Sigmoid colon (tissue), 6 donors: ENCODE measurements at regions not wholly inside any gene's neighbourhood (a gene's known extent, or its start where the extent isn't known, plus 50 kb on each side); places are given as distances from the start of the nearest gene placed in this dataset.

Experiments
- DNase-seq: peaks from one replicate; pipeline ENCODE4 v3.0.0-alpha.2; 2019
- H3K27ac ChIP-seq, 4 donors: fragments of 200-600 bp; sonication (generic); one replicate each; pipeline ENCODE4 v1.5.1; 2016 to 2019; ENCODE audit warnings: mild to moderate bottlenecking in 1 of 4
- H3K27me3 ChIP-seq, 3 donors: fragments of 200-600 bp; sonication (generic); one replicate each; pipeline ENCODE4 v1.5.1; 2019; ENCODE audit warnings: mild to moderate bottlenecking in 1 of 3
- H3K36me3 ChIP-seq, 4 donors: fragments of 200-600 bp; sonication (generic); one replicate each; pipeline ENCODE4 v1.5.1; 2016 to 2019
- H3K4me1 ChIP-seq, 4 donors: fragments of 200-600 bp; sonication (generic); one replicate each; pipeline ENCODE4 v1.5.1; 2017 to 2019
- H3K4me3 ChIP-seq, 4 donors: fragments of 200-600 bp; sonication (generic); one replicate each; pipeline ENCODE4 v1.5.1; 2017 to 2019; ENCODE audit warnings: mild to moderate bottlenecking in 2 of 4, moderate library complexity in 1 of 4
- H3K9me3 ChIP-seq, 4 donors: fragments of 200-600 bp in 3 of 4; sonication (generic) in 3 of 4; one replicate each; pipeline versions ENCODE4 v1.5.1 to v1.6.1; 2013 to 2019
- EP300 ChIP-seq, 4 donors: sonication (generic); formaldehyde crosslinking; IDR thresholded peaks; one replicate each; pipeline ENCODE4 v1.6.1; 2017; ENCODE audit warnings: antibody characterized with exemption in 4 of 4
- POLR2A ChIP-seq, 2 donors: fragments of 450-650 bp; IDR thresholded peaks; one replicate each; pipeline ENCODE4 v1.6.1; 2016; ENCODE audit warnings: antibody characterized with exemption in 2 of 2, mild to moderate bottlenecking in 2 of 2, moderate library complexity in 2 of 2
- POLR2AphosphoS5 ChIP-seq, 4 donors: sonication (generic); formaldehyde crosslinking; IDR thresholded peaks; one replicate each; pipeline ENCODE4 v1.6.1; 2017; ENCODE audit warnings: antibody characterized with exemption in 4 of 4
- WGBS, 2 donors: extraction: QIAGEN DNeasy Blood & Tissue Kit; methylation state at CpG; one replicate each; pipeline ENCODE4 v1.1.7; 2013; 5-methylcytosine and 5-hydroxymethylcytosine counted together
- intact Hi-C: fragments of 100-400 bp; cut with DNase I; formaldehyde crosslinking; loops from one replicate; pipeline ENCODE4 v1.15.1; 2023
- TF ChIP-seq, protein P1 (sequence below), 4 experiments: fragments of 450-650 bp in 3 of 4; fragments of 200-600 bp in 1 of 4; IDR thresholded peaks; one replicate each; pipeline ENCODE4 v1.5.1; 2016 to 2019; ENCODE audit warnings: antibody characterized with exemption in 4 of 4, mild to moderate bottlenecking in 3 of 4, moderate library complexity in 2 of 4
- donor health status: healthy with polysubstance abuse.
- donor health status: healthy.

DNA sequence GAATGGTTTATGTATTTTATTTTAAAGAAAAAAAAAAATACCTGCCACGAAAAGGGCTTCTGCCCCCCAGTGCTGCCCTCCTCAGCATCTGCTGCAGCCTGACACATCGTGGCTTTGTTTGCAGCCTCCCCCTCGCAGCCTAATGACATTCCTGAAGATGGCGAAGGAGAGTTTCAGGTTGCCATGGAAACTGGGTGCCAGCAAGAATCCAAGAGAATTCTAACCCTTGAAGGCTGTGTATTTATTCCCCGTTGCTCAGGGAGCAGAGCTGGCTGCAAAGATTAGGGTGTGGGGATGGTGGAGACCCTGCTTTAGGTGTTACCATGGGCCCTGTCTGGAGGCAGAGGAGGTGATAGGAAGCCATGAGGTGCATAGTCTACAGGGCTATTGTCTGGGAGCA, 126.6 kb downstream of the NSG2 start:
- TF ChIP-seq, protein P1, sequence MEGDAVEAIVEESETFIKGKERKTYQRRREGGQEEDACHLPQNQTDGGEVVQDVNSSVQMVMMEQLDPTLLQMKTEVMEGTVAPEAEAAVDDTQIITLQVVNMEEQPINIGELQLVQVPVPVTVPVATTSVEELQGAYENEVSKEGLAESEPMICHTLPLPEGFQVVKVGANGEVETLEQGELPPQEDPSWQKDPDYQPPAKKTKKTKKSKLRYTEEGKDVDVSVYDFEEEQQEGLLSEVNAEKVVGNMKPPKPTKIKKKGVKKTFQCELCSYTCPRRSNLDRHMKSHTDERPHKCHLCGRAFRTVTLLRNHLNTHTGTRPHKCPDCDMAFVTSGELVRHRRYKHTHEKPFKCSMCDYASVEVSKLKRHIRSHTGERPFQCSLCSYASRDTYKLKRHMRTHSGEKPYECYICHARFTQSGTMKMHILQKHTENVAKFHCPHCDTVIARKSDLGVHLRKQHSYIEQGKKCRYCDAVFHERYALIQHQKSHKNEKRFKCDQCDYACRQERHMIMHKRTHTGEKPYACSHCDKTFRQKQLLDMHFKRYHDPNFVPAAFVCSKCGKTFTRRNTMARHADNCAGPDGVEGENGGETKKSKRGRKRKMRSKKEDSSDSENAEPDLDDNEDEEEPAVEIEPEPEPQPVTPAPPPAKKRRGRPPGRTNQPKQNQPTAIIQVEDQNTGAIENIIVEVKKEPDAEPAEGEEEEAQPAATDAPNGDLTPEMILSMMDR (IDR thresholded peaks at IDR 0.05): no peak
- TF ChIP-seq EP300 (IDR thresholded peaks at IDR 0.05): no peak
- TF ChIP-seq POLR2AphosphoS5 (IDR thresholded peaks at IDR 0.05): no peak
- no peak for TF ChIP-seq POLR2A (IDR thresholded peaks at IDR 0.05)
- Histone ChIP-seq H3K4me1 (no peaks in the 10 kb centered on the region), H3K4me3 (no peak overlapping the region), H3K27me3 (no peaks in the 10 kb centered on the region), H3K9me3 (peaks cover 0 to 5% (median 0%) of the 10 kb centered on the region in 4 donors), H3K36me3 (no peaks in the 10 kb centered on the region), H3K27ac (no peak overlapping the region)
- intact Hi-C loops: no loop called here
- WGBS, 2 donors: 22 to 23% methylated on average over 5 of the region's 5 CpGs
- DNase-seq: no peak

DNA sequence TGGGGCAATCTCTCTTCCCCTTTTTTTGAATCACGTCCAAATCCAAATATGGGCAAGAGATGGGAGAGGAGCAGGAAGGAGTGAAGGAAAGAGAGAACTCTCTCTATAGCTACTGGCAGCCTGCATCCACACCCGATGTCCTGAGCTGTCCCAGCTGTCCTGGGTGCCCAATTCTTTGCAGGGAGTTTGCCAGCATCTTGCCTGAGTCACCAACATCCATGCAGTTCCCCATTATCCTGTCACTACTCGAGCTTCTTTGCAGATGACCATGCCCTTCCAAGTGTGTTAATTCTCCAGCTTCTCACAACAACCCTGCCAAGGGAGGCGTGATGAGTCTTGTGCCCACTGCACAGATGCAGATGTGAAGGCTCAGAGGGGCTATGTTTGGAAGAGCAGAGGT, 127.1 kb downstream of the NSG2 start:
- Histone ChIP-seq H3K9me3 (peaks cover 0 to 5% (median 0%) of the 10 kb centered on the region in 4 donors), H3K27me3 (no peaks in the 10 kb centered on the region), H3K4me3 (no peak overlapping the region), H3K4me1 (no peaks in the 10 kb centered on the region), H3K36me3 (no peaks in the 10 kb centered on the region), H3K27ac (no peak overlapping the region)
- DNase-seq: no peak
- intact Hi-C loops: no loop called here
- WGBS, 2 donors: 43 to 58% methylated on average over 4 of the region's 4 CpGs
- TF ChIP-seq POLR2AphosphoS5 (IDR thresholded peaks at IDR 0.05) (no peak), POLR2A (IDR thresholded peaks at IDR 0.05) (no peak), EP300 (IDR thresholded peaks at IDR 0.05) (no peak)

DNA sequence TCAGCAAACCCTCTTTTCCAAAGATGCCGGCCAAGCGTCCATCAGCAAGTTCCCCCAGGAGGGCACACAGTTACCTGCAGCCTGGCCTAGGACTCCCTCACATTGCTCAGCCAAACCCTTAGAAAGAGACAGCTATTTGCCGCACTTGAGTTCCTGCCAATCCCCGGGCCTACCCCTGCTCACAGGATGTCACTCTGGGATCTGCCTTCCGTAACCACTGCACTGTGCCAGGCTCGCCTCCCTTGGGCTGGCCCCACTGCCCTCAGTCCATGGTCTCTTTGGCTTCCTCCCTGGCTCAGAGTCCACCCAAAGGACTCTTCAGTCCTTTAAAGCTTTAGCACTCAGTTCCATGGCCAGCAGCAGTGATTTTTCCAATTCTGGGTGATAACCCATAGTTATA, 128.3 kb downstream of the NSG2 start:
- Histone ChIP-seq H3K4me3 (no peak overlapping the region), H3K36me3 (no peaks in the 10 kb centered on the region), H3K27me3 (no peaks in the 10 kb centered on the region), H3K27ac (no peak overlapping the region), H3K4me1 (no peaks in the 10 kb centered on the region), H3K9me3 (peaks cover 0 to 5% (median 0%) of the 10 kb centered on the region in 4 donors)
- TF ChIP-seq, protein P1 (IDR thresholded peaks at IDR 0.05): no peak
- TF ChIP-seq POLR2AphosphoS5 (IDR thresholded peaks at IDR 0.05) (no peak), EP300 (IDR thresholded peaks at IDR 0.05) (no peak), POLR2A (IDR thresholded peaks at IDR 0.05) (no peak)
- DNase-seq: no peak
- 86 to 90% methylated on average over 6 of the region's 6 CpGs for WGBS, 2 donors
- intact Hi-C loops: no loop called here

DNA sequence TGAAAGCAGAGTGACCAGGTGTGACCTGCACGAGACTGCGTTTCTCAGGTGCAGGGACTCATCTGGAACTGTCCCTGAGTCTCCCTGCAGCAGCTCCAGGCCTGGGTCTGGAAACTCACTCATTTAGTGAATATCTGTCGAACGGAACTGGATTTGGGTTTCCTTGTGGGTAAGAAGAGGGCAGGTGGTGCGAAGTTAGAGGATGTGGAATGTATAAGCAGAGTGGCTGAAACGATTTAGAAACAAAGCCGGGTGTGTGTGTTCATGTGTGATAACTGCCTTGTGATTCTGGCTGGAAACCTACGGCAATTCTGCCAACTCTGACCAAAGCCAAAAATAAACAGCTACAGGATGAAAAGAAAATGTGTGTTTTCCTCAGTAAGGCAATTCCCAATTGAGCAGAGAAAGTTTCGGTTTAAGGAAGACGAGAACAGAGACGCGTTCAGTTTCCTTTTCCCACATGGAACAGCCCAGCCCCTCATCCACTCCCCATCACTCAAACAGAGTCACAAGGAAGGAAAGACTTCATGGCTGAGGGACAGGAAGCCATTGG, 130.3 kb downstream of the NSG2 start:
- H3K27me3 ChIP-seq: no peaks in the 10 kb centered on the region
- H3K4me3 ChIP-seq: no peak overlapping the region
- H3K9me3 ChIP-seq: no peaks in the 10 kb centered on the region
- DNase-seq: no peak
- intact Hi-C loops: no loop called here
- H3K36me3 ChIP-seq: no peaks in the 10 kb centered on the region
- 52 to 74% methylated on average over 12 of the region's 12 CpGs for WGBS, 2 donors
- no peak overlapping the region for H3K27ac ChIP-seq
- TF ChIP-seq POLR2A (IDR thresholded peaks at IDR 0.05) (no peak), EP300 (IDR thresholded peaks at IDR 0.05) (no peak), POLR2AphosphoS5 (IDR thresholded peaks at IDR 0.05) (no peak)
- TF ChIP-seq, protein P1 (IDR thresholded peaks at IDR 0.05): no peak
- H3K4me1 ChIP-seq: no peaks in the 10 kb centered on the region

DNA sequence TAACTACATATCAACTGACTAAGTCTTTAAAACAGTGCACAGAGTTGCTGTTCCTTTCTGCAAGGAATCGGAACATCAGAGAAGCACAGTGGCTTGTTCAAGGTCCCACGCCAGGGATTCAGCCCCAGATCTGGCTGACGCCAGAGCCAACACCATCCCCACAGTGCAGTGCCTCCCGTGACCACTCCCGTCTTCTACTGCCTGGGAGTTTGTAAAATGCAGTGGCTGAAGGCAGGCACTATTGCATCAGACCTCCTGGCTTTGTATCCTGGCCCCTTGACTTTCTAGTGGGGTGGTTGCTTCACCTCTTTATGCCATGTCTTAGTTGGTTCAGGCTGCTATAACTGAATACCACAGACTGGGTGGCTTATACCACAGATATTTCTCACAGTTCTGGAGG, 131.0 kb downstream of the NSG2 start:
- no peaks in the 10 kb centered on the region for H3K36me3 ChIP-seq
- TF ChIP-seq EP300 (IDR thresholded peaks at IDR 0.05) (no peak), POLR2AphosphoS5 (IDR thresholded peaks at IDR 0.05) (no peak), POLR2A (IDR thresholded peaks at IDR 0.05) (no peak)
- TF ChIP-seq, protein P1 (IDR thresholded peaks at IDR 0.05): no peak
- intact Hi-C loops: no loop called here
- no peak overlapping the region for H3K27ac ChIP-seq
- H3K27me3 ChIP-seq: no peaks in the 10 kb centered on the region
- DNase-seq: no peak
- WGBS, 2 donors: 83 to 88% methylated on average over 5 of the region's 5 CpGs
- no peaks in the 10 kb centered on the region for H3K9me3 ChIP-seq
- H3K4me1 ChIP-seq: no peaks in the 10 kb centered on the region
- no peak overlapping the region for H3K4me3 ChIP-seq
